Prostate gland (tissue), 2 donors: ENCODE measurements at regions not wholly inside any gene's neighbourhood (a gene's known extent, or its start where the extent isn't known, plus 50 kb on each side); places are given as distances from the start of the nearest gene placed in this dataset.
A peak's percentile ranks its signal among the peaks of the same experiment; 100 is the strongest.

Experiments
- DNase-seq: peaks from one replicate; pipeline ENCODE4 v3.0.0-alpha.2; 2019; ENCODE audit warnings: low spot score
- H3K27ac ChIP-seq, 2 donors: fragments of 200-600 bp; sonication (generic); 2 replicates each; pipeline ENCODE4 v1.5.1; 2017 to 2019
- H3K27me3 ChIP-seq: fragments of 200-600 bp; sonication (generic); replicated peaks from 2 replicates; pipeline ENCODE4 v1.5.1; 2019; ENCODE audit not compliant: insufficient read depth
- H3K36me3 ChIP-seq, 2 donors: fragments of 200-600 bp; sonication (generic); 1 replicate in 1 of 2; 2 replicates in 1 of 2; pipeline versions ENCODE4 v1.5.1 to v1.8.1; 2017 to 2019
- H3K4me1 ChIP-seq: fragments of 200-600 bp; sonication (generic); replicated peaks from 2 replicates; pipeline ENCODE4 v1.5.1; 2019
- H3K4me3 ChIP-seq, 2 donors: fragments of 200-600 bp; sonication (generic); 2 replicates each; pipeline ENCODE4 v1.5.1; 2017 to 2019
- H3K9me3 ChIP-seq: fragments of 200-600 bp; sonication (generic); 2 replicates; pipeline ENCODE4 v1.5.1; 2017
- POLR2A ChIP-seq: fragments of 450-650 bp; IDR thresholded peaks from one replicate; pipeline ENCODE4 v1.6.1; 2016; ENCODE audit warnings: antibody characterized with exemption, mild to moderate bottlenecking
- POLR2AphosphoS5 ChIP-seq: sonication (generic); formaldehyde crosslinking; IDR thresholded peaks from one replicate; pipeline ENCODE4 v1.6.1; 2017; ENCODE audit warnings: antibody characterized with exemption
- WGBS: methylation state at CpG from one replicate; pipeline ENCODE4 v1.1.5; 2018; 5-methylcytosine and 5-hydroxymethylcytosine counted together
- intact Hi-C: fragments of 100-400 bp; cut with DNase I; formaldehyde crosslinking; loops from one replicate; pipeline ENCODE4 v1.14.2; 2022
- TF ChIP-seq, protein P1 (sequence below), 4 experiments: fragments of 200-600 bp in 2 of 4; fragments of 450-650 bp in 2 of 4; sonication (generic) in 2 of 4; IDR thresholded peaks; 1 replicate in 3 of 4; 2 replicates in 1 of 4; pipeline ENCODE4 v1.5.1; 2016 to 2019; ENCODE audit warnings: antibody characterized with exemption in 4 of 4, mild to moderate bottlenecking in 2 of 4, moderate library complexity in 2 of 4

DNA sequence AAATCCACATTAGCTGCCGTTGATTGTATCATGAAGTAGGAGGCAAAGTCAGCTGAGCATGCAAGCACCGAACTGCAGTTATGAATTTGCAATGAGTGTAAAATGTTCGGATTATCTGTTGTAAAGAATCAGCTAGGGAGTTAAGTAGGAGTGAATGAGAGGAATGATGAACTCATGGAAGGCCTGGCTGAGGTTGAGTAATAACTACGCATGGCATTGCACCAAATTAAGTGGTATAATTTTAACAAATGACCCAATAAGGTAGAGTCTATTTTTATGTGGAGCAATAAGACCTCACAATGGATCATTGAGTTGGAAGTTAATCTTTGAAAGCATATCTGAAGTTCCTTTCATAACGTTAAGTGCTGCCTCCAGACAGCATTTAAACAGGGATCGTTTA lies 288.2 kb upstream of the CHST9 start:
- 80% methylated on average over 6 of the region's 6 CpGs for WGBS
- intact Hi-C loops, result no loop called here
- Histone ChIP-seq H3K27ac (no peak overlapping the region), H3K4me1 (no peaks in the 10 kb centered on the region), H3K27me3 (no peaks in the 10 kb centered on the region), H3K36me3 (no peaks in the 10 kb centered on the region), H3K4me3 (no peak overlapping the region), H3K9me3 (no peaks in the 10 kb centered on the region)
- TF ChIP-seq, protein P1, sequence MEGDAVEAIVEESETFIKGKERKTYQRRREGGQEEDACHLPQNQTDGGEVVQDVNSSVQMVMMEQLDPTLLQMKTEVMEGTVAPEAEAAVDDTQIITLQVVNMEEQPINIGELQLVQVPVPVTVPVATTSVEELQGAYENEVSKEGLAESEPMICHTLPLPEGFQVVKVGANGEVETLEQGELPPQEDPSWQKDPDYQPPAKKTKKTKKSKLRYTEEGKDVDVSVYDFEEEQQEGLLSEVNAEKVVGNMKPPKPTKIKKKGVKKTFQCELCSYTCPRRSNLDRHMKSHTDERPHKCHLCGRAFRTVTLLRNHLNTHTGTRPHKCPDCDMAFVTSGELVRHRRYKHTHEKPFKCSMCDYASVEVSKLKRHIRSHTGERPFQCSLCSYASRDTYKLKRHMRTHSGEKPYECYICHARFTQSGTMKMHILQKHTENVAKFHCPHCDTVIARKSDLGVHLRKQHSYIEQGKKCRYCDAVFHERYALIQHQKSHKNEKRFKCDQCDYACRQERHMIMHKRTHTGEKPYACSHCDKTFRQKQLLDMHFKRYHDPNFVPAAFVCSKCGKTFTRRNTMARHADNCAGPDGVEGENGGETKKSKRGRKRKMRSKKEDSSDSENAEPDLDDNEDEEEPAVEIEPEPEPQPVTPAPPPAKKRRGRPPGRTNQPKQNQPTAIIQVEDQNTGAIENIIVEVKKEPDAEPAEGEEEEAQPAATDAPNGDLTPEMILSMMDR (IDR thresholded peaks at IDR 0.05), result no peak
- TF ChIP-seq POLR2A, result no peak
- no peak for TF ChIP-seq POLR2AphosphoS5
- DNase-seq, result no peak

DNA sequence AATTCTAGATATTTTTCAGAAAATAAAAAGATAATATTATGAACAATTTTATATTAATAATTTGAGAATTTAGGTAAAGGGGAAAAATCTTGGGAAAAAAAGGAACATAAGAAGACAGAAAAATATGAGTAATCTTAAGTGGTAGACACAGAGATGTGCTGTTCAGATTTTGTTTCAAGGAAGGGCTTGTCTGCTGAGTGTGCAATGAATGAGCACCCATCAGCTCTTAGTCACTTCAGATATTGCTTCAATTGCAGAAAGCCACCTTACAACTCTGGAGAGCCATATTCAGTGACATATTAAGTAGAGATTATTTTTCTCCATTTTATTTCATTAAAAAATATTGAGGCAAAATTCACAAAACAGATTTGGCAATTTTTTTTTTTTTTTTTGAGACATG lies 282.0 kb upstream of the CHST9 start:
- Histone ChIP-seq H3K27me3 (no peaks in the 10 kb centered on the region), H3K9me3 (no peaks in the 10 kb centered on the region), H3K27ac (no peak overlapping the region), H3K4me1 (no peaks in the 10 kb centered on the region), H3K4me3 (no peak overlapping the region), H3K36me3 (no peaks in the 10 kb centered on the region)
- intact Hi-C loops, result no loop called here
- DNase-seq, result no peak
- TF ChIP-seq, protein P1 (IDR thresholded peaks at IDR 0.05), result no peak
- TF ChIP-seq POLR2AphosphoS5 (no peak), POLR2A (no peak)

DNA sequence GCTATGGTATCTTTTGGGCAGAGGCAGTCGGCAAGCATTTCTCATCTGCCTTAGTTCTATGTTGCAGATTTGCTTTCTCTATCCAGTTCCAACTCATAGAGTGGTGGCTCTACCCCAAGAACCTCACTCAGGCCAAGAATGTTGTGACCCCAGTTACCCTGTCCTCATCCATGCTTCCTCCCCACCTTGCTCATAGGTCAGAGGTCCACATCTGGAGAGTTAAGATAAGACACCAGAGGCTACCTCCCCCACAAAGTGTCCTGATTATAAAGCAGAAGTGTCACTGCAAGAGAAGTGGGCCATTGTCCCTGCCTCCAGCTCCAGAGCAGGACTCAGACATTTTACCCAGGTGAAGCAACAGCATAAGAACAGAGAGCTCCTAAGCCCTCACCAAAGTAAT lies 276.8 kb upstream of the CHST9 start:
- no peaks in the 10 kb centered on the region for H3K9me3 ChIP-seq
- H3K4me1 ChIP-seq, result no peaks in the 10 kb centered on the region
- TF ChIP-seq, protein P1 (IDR thresholded peaks at IDR 0.05), result no peak
- no peak for TF ChIP-seq POLR2A
- intact Hi-C loops, result no loop called here
- no peak overlapping the region for H3K4me3 ChIP-seq
- DNase-seq, result no peak
- no peak overlapping the region for H3K27ac ChIP-seq
- WGBS, result 83% methylated on average over 1 of the region's 1 CpG
- no peaks in the 10 kb centered on the region for H3K36me3 ChIP-seq
- no peaks in the 10 kb centered on the region for H3K27me3 ChIP-seq

DNA sequence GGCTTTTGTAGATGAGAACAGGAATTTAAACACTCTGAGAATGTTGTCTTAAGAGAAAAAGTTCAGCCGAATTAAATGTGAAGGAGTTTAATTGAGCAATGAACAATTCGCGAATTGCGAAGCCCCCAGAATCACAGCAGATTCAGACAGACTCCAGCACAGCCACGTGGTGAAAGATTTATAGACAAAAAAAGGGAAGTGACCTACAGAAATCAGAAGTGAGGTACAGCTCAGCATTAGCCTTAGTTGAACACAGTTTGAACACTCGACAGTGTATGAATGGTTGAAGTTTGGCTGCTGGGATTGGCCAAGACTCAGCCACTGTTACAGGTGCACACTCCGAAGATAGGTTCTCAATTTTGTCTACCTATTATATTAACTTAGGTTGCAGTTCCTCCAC lies 264.0 kb upstream of the CHST9 start:
- no peak overlapping the region for H3K4me3 ChIP-seq
- intact Hi-C loops, result no loop called here
- DNase-seq, result no peak
- WGBS, result 81% methylated on average over 7 of the region's 7 CpGs
- H3K27ac ChIP-seq, result no peak overlapping the region
- no peaks in the 10 kb centered on the region for H3K9me3 ChIP-seq
- TF ChIP-seq POLR2AphosphoS5 (no peak), POLR2A (no peak)
- TF ChIP-seq, protein P1 (IDR thresholded peaks at IDR 0.05), result no peak
- H3K36me3 ChIP-seq, result no peaks in the 10 kb centered on the region
- H3K27me3 ChIP-seq, result no peaks in the 10 kb centered on the region
- no peaks in the 10 kb centered on the region for H3K4me1 ChIP-seq

DNA sequence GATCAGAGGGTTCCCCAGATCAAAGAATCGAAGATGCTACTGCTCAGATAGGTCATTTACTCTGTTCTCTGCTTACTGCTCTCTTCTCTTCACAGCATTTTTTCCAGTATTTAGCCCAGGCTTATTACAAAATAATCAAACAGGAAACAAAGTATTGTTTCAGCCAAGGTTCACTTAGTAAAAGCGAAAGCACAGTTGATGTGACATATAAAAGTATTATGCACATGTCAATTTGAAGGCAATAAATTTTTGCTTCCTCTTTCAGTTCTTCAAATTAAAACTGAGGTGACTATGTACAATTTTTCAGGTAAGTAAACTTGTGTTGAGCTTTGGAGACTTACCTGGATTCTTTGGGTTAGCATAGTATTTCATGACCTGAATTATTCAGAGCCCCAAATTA lies 262.8 kb upstream of the CHST9 start:
- TF ChIP-seq POLR2A (no peak), POLR2AphosphoS5 (peak; percentile 20)
- no peak for DNase-seq
- Histone ChIP-seq H3K4me1 (no peaks in the 10 kb centered on the region), H3K27me3 (no peaks in the 10 kb centered on the region), H3K36me3 (no peaks in the 10 kb centered on the region), H3K9me3 (no peaks in the 10 kb centered on the region), H3K4me3 (no peak overlapping the region), H3K27ac (no peak overlapping the region)
- intact Hi-C loops, result no loop called here
- 26% methylated on average over 2 of the region's 2 CpGs for WGBS
